SH-SY5Y (cell line): ENCODE measurements at regions not wholly inside any gene's neighbourhood (a gene's known extent, or its start where the extent isn't known, plus 50 kb on each side); places are given as distances from the start of the nearest gene placed in this dataset.

Experiments used
- GATA2 ChIP-seq: IDR thresholded peaks from 2 replicates; pipeline ENCODE4 v1.6.1; 2011; ENCODE audit warnings: mild to moderate bottlenecking, low read depth, low read length
- GATA3 ChIP-seq: IDR thresholded peaks from 2 replicates; pipeline ENCODE4 v1.6.1; 2011; ENCODE audit warnings: low read depth, mild to moderate bottlenecking, low read length, moderate library complexity

DNA sequence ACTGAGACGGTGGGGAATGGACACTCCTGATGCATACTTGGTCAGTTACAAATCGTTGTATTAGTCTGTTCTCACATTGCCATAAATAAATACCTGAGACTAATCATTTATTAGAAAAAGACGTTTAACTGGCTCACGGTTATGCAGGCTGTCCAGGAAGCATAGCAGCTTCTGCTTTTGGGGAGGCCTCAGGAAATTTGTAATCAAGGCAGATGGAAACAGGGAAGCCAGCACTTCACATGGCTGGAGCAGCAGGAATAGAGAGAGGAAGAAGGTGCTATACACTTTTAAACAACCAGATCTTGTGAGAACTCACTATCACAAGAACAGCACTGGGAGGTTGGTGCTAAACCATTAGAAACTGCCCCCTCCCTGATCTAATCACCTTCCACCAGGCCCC, 418.2 kb downstream of the FLRT2 start:
- TF ChIP-seq GATA2 (no peak), GATA3 (no peak)
